ENCODE measurements at regions not wholly inside any gene's neighbourhood (a gene's known extent, or its start where the extent isn't known, plus 50 kb on each side); places are given as distances from the start of the nearest gene placed in this dataset.
"Not testable (repeated sequence)": the region's sequence is repeated elsewhere in the genome, so short reads cannot be mapped to it uniquely, and the experiment has no call there.

DNA sequence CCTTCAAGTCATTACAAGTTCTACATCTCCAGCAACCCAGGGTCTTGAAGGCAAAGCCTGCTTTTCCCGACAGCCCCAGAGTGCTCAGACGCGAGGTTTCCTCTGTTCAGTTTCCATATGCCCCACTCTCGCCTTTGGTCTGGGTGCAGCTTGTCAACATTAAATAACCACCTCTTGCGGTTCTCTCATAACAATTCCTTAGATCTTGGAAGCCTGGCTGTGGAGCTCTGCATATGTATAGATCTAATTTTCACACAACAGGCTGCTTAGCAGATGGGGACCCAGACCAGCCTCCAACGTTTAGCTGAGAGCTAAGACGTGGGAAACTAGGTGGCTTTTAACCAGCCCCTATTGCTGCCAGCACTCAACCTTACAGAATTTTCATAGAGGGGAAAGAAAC lies 295.5 kb downstream of the RPLP1 start:
- DNase-seq, result no peak

DNA sequence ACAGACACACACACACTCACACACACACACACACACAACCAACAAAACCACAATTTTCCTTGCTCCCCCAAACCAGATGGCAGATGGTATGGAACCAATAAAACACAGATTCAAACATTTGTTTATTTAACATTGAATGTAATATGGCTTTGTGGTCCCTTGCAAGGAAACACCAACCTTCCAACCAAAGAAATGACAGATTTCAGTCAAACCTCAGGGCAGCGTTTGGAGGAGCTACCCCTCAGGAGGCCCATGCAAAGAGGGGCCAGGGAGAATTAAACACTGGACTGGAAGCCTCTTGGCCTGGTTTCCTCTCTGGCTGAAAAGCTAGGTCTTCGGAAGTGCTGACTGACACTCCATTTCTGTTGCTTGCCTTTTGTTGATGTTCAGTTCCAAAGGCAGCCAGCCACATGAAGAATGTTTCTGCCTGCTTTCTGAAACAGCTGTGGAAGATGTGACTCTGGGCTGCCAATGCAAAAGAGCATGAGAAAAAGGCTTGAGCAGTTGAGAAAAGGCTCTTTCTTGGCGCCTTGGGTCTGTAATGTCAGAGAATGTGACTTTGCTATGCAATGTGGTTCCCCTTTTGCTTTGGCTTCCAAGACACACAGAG lies 296.1 kb downstream of the RPLP1 start:
- DNase-seq, result no peak

DNA sequence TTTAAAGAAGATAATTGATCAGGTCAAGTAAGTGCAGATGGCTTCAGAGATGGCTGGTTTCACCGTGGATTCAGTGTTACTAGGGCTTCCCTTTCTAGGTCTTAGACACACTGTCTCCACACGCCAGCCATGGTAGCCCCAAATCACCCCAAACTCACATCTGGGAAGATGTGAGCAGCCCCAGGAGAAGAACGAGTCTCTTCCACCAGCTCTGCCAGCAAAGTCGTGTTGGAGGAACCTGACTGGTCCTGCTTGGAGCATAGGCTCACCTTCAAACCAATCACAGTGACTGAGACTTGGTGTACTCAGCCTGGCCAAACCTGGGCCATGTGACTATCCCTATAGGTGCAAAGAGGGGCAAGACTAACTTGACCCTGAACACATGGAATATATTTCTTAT lies 296.7 kb downstream of the RPLP1 start:
- DNase-seq, result no peak

DNA sequence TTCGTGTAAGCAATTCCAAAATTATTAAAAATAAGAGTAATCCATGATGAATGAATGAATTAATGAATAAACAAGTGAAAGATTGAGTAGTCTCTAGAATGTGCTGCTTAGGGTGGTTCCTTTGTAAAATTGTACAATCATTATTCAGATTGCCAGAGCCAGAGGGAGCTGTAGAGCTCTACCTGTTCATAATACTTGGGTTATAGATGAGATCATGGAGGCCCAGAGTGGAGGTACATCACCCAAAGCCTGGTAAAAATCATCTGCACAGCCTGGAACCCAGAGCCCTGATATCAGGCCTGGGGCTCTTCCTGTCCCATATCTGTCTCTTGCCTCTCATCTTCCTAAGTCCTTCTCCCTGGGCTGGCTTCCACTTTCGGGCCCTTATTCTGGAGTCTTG lies 297.2 kb downstream of the RPLP1 start:
- DNase-seq, result no peak

DNA sequence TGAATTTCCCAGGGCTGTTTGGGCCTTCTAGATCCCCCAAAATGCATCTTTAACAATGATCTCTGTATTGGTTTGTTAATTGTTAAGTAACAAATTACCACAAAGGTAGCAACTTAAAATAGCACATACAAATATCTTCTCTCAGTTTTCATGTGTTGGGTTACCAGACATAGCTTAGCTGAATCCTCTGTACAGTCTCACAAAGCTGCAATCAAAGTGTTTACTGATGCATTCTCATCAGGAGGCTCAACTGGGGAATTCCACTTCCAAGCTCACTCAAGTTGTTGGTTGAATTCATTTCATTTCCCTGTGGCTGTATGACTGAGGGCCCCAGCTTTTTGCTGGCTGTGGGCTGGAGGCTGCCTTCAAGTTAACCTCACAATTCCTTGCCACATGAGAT lies 297.6 kb downstream of the RPLP1 start:
- DNase-seq, result no peak

DNA sequence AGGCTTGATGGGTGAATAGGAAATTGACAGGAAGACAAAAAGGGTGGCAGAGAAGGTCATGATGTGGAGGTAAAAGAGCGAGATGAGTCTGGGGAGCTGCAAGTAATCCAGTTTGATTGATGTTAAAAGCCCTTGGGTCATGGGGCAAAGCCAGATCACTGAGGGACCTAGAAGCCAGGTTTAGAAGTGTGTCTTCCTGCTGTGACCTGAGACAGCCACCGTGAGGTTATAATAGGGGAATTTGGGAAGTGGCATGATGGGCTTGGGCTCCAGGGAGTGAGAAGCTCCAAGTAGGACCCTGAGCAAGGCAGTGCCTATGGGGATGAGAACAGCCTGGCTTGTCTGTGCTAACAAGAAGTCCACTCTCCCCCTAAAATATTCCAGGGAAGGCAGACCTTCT lies 298.5 kb downstream of the RPLP1 start:
- DNase-seq, result no peak

DNA sequence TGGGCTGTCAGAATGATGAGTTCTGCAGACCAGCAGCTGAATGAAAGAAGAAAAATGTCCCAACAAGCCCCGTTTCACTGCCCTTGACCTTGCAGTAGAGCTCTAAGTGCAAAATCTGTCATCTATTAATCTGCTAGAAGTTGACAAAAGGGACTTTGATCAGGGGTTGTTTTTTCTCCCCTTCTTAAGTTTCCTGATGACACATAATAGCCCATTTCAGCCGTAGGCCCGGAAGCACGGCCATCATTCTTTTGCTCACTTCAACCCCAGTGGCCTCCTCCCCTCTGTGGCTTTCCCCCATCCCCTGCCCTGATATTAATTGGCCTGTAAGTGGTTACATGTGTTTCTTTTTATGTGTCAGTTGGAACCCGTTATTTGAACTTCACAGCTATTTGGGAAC lies 298.9 kb downstream of the RPLP1 start:
- DNase-seq, result no peak

DNA sequence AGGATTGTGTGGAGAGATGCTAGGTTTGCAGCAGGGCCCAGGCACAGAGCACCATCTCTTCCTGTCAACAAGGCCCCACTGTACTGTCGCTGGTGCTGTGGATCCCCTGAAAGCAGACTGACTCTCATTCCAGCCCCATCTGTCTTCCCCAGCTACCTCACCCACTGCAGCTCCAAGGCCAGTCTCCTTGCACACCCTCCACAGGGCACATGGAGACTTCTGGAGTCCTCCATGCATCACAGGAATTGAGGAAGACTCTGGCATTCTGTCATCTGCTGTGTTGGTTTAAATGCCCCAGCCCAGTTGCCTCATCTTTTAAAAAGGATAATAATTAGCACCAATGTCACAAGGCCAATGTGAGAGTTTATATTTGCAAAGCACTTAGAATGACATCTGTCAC lies 301.2 kb downstream of the RPLP1 start:
- DNase-seq, result no peak

DNA sequence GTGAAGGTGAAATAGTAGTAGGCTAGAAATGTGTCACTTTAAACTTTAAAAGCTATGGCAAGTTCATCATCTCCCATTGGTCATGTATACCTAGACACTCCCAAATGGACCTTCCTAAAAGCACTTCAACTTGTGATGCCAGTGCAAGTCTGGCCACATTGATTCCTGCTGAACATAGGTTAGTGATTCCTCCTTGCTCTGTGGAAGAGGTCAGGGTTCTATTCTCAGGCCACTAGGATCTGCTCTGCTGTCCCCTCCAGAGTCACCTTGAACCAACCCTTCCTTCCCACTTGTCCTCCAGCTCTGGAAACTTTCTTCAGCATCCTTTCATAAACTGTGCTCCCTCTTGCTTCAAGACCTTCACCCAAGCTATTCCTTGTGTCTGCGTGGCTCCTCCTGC lies 301.7 kb downstream of the RPLP1 start:
- no peak for DNase-seq

DNA sequence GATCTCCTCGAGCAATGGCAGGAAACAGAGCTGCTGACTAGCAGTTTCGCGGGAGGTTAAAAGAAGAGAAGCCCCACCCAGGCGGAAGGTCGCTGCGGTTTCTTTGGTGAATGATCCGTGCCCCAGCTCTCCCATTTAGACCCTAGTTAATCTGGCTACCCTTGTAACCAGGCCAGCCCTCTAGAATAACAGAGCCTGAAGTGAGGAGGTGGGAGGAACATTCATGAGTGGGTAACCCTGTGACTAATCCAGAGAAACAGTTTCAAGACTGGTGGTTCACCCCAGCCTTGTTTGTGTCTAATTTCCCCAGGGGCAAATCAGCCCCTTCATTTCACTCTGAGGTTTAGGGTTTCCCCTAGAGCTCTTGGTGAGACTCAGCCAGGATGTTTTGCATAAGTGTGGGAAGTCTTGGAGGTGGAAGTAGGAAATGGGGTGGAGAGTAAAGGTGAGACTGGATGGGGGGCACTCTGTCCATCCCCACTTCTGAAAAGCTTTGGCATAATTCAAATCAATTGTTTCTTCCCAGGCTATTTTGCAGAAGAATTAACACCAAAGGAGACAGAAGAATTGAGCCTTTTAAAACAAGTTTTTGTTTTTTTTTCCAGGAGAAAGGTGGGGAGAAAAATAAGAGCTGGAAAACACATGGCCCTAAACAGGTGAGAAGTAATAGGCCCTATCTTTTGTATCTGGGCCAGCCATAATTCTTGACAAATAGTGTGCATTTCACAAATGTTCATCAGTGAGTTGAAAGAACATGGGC lies 303.1 kb downstream of the RPLP1 start:
- peak; percentile 88 for DNase-seq

DNA sequence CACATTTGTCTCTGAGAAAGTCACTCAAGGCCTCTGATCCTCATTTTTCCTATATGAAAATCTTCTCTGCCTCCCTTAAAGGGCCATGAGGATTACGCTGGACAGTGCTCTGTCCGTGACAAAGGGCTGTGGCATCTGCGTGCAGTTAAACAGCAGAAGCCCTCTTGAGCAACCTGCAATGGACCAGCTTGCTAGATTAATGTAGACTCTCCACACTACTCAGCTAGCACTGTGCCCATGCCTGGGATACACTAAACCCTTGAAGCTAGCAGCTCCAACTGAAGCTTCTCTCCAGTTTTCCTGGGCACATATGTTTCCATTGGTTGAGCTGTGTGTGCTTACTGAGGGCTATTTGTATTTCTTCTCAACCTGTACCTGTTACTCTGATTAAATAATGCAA lies 303.8 kb downstream of the RPLP1 start:
- DNase-seq, result no peak

DNA sequence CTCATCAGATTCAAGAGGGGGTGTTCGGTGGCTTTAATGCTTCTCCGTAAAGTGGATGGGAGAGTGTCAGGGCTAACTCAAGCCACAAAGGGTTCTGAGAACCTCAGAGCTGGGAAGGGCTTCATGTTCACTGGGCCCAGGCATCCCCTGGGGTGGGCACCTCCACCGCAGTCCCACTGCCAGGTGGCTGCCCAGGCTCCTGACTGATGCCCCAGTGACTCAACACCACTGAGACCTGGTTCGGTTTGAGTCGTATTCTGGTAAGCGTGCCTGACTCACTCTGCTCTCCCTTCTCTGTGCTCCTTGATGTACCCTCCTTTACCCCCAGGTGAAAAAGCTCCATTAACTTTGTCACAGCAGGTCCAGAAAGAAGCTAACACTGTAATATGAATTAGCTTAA lies 304.6 kb downstream of the RPLP1 start:
- DNase-seq, result peak; percentile 87

DNA sequence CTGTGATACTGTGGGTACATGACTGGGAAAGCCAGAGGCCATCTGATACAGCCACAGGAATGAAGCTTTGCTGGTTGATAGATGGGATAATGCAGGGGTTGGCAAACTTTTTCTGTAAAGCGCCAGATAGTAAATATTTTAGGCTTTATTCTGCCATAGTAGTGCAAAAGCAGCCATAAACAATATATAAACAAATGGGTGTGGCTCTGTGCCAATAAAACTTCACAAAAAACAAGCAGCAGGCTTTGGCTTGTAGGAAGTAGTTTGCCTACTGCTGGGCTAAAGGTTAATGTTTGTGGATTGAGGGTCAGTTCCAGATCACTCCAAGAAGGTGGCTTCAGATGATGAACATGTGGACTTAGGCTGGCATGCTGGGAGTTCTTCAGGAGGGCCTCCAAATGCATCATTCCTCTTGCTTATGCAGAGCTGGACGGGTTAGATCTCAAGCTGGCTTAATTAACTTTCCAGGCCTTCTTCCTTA lies 305.7 kb downstream of the RPLP1 start:
- DNase-seq, result no peak

DNA sequence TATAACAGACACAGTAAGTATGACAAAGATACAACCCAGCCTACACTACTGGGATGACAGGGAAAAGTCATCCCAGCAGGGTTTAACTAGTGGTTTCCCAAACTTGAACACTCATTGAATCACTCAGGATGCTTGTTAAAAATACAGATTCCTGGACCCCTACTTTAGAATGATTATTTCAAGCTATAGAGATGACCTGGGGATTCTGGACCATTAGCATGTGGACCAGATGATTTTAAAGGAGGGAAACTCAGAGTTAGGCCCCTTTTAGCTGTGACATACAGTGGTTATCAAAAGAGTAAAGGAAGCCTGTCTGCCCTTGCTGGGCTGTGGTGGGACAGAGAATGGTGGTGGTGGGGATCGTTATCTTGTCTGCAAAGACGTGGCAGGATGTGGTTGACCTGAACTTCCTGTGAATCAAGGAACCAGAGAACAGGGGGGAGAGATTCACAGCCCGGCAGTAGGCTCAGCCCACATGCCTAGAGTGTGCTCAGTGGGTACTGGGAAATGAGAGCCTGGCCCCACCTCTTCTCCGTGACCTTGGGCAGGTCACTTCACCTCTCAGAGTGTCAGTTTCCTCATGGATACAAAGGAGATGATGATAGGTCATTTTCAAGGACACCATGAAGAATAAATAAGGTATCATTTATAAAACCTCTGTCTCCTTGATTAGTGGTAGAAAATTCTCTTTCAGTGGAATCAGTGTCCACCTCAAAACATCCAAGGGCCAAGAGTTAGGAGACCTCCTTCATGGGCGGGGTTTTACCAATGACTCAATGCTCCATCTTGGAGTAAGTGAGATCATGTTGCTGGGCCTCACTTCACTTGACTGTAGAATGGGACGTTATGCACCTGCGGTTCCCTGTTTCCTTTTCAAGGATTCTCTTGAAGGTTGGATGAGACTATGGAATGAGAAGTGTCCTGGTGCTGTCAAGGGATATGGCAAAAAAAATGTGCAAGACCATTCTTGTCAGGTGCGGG lies 306.5 kb downstream of the RPLP1 start:
- DNase-seq, result peak; percentile 92

DNA sequence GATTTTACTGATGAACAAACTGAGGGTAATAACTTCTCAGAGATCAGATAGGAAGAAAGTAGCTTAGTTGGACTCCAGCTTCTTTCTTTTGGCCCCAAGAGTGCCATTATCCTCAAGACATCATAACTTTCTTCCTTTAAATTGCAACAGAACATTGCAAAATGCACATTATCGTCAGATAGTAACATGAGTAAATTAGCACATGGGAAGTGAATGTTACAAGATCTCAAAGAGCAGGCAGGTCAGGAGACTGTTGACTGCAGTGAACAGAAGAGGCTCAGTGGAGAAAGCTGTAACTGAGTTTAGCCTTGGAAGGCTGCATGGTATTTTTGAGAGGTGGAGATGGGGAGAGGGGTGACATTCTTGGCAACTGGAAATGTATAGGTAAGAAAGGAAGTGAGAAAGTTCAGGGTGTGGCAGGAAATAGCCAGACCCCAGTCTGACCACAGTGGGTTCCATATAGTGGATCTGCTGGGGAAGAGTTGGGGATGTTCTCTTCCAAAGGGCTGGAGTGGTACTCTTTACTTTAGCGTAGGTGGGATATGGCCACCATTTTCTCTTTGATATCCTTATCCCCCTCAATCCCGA lies 307.7 kb downstream of the RPLP1 start:
- no peak for DNase-seq

DNA sequence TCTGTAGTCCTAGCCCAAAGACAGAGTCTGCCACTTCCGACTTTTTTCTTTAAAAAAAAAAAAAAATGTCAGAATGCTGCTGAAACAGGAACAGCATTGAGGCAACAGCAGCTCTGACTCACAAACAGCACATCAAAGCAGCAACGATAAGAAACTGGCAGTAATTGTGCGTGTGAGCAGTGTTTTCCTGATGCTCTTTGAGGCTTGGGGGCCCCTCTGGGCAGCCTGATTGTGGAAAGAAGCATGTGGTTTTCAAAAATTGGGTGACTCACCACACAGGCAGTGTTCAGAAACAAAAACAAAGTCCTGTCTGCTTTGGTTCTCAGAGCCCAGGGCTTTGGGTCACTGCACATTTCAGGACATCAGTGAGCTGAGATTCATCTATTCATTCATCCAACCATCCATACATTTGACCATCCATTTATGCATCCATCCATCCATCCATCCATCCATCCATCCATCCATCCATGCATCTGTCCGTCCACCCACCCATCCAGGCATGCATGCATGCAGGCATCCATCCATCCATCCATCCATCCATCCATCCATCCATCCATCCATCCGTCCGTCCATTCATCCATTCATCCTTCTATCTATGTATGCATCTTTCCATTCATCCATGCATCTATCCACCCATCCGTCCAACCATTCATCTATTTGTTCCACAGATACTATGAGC lies 308.4 kb downstream of the RPLP1 start:
- DNase-seq, result peak; percentile 90

DNA sequence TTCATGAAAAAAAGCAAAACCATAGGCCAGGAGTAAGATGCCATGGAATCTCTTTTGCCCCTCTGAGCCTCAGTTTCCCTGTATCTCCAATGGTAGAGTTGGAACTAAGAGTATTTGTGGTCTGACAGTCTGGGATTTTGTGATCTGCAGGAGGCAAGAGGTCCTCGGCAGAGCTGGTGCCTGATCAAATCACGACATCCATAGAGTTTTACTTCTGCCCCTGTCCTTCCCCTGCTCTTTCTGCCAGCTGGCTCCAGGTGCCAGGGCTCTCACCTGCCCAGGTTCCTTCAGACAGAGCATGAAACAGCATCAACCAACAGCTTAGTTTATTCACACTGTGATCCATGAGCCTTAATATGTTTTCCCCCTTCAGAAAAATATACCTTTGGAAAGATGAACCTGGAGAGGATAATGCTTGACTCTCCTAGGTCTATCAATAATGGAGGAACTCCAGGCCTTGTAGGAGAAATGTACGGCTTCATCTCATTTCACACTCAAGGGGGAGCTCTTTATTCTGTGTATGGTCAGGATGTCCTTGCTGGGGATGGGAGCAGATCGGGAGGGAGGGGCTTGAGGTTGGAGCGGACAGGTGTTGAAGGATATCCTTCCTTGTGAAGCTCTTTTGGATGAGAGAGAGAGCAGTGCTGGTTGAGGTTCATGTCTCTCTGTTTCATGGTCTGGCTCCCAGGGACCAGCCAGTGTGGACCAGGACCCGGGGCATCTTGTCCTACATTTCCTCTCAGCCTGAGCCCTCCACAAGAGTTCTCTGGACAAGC lies 309.9 kb downstream of the RPLP1 start:
- DNase-seq, result no peak

DNA sequence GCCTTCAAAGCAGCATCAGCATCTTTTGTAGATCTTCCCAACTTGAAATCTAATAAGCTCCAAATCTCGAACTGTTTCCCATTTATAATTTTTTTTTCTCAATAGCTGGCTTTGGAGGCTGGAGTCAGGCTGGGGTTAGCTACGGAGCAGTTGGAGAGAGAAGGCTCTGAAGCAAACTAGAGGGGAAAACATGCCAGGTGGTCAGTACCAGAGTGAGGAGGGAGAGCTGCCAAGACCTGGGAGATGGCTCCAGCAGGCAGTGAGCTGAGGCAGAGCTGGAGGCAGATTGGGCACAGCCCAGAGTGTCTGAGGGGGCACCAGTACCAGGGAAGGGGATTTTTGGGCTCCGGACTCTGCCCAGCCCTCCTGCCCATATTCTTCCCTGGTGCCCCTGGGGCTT lies 311.2 kb downstream of the RPLP1 start:
- no peak for DNase-seq

DNA sequence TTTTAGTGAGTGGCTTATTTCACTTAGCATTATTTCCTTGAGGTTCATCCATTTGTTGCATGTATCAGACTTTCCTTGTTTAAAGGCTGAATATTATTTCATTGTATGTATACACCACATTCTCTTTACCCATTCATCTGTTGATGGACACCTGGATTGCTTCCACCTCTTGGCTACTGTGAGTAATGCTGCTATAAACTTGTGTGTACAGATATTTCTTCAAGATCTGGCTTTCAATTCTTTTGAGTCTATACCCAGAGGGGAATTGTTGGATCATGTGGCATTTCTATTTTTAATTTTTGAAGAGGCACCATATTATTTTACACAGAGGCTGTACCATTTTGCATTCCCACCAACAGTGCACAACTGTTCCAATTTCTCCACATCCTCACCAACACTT lies 313.5 kb downstream of the RPLP1 start:
- no peak for DNase-seq

DNA sequence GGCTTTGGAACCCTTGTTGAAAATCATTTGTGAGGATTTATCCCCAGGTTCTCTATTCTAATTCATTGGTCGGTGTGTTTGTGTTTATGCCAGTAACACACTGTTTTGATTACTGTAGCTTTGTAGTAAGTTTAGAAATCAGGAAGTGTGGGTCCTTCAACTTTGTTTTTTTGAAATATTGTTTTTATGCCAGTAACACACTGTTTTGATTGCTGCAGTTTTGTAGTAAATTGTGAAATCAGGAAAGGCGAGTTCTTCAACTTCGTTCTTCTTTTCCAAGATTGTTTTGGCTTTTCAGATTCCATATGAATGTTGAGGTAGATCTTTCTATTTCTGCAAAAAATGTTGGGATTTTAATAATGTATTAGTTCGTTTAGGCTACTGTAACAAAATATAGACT lies 314.6 kb downstream of the RPLP1 start:
- no peak for DNase-seq

DNA sequence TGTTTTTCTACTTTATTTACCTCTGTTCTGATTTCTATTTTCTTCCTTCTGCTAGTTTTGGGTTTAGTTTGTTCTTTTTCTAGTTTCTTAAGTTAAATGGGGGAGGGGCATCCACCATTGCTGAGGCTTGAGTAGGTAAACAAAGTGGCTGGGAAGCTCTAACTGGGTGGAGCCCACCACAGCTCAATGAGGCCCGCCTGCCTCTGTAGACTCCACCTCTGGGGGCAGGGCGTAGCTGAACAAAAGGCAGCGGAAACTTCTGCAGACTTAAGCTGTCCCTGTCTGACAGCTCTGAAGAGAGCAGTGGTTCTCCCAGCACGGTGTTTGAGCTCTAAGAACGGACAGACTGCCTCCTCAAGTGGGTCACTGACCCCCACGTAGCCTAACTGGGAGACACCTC lies 316.7 kb downstream of the RPLP1 start:
- not testable (repeated sequence) for DNase-seq

DNA sequence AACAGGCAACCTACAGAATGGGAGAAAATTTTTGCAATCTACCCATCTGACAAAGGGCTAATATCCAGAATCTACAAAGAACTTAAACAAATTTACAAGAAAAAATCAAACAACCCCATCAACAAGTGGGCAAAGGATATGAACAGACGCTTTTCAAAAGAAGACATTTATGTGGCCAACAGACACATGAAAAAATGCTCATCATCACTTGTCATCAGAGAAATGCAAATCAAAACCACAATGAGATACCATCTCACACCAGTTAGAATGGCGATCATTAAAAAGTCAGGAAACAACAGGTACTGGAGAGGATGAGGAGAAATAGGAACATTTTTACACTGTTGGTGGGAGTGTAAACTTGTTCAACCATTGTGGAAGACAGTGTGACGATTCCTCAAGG lies 321.6 kb downstream of the RPLP1 start:
- not testable (repeated sequence) for DNase-seq

Data from stimulated activated CD4-positive, alpha-beta T cell treated with anti-CD3 and anti-CD28 coated beads, Interleukin-1b, Interleukin-23, amount 100 ng/mL, for 48 hours (primary cell).